OCI-LY7 (cell line): ENCODE measurements at regions not wholly inside any gene's neighbourhood (a gene's known extent, or its start where the extent isn't known, plus 50 kb on each side); places are given as distances from the start of the nearest gene placed in this dataset.

ENCODE experiments used
- BruUV-seq: library from RNA; stranded (reverse); fragments of 400-500 nt; replicated peaks from 2 replicates; lab custom pipeline; 2021; lab: Mats Ljungman, UMichigan
- CTCF ChIA-PET: fragments of 300-600 bp; sonication (Branson Sonifier 250); formaldehyde crosslinking; loops from one replicate; lab custom pipeline; 2022; ENCODE audit warnings: antibody characterized with exemption; ENCODE audit not compliant: unreplicated experiment; lab: Charles Lee
- POLR2A ChIA-PET: fragments of 300-600 bp; sonication (Branson Sonifier 250); formaldehyde crosslinking; loops from one replicate; lab custom pipeline; 2022; ENCODE audit warnings: antibody characterized with exemption; lab: Charles Lee
- DNase-seq: peaks from one replicate; pipeline ENCODE4 v3.0.0-alpha.2; 2015; ENCODE audit warnings: low spot score
- H2AFZ ChIP-seq: fragments of 200-600 bp; sonication (generic), shearing (Covaris generic); 2 replicates; pipeline ENCODE4 v1.6.1; 2014; ENCODE audit warnings: mild to moderate bottlenecking, antibody characterized with exemption, low read length, moderate library complexity
- H3K27ac ChIP-seq: fragments of 200-600 bp; sonication (generic); 2 replicates; pipeline ENCODE4 v1.5.1; 2014; ENCODE audit warnings: mixed run types, low read depth, mild to moderate bottlenecking, moderate library complexity, low read length, inconsistent platforms; ENCODE audit not compliant: poor library complexity, severe bottlenecking
- H3K36me3 ChIP-seq: fragments of 200-600 bp; sonication (generic); 2 replicates; pipeline ENCODE4 v1.6.1; 2014; ENCODE audit warnings: mild to moderate bottlenecking, antibody characterized with exemption, low read length, moderate library complexity, mixed read lengths; ENCODE audit not compliant: insufficient read depth
- H3K4me1 ChIP-seq: fragments of 200-600 bp; sonication (generic); 2 replicates; pipeline ENCODE4 v1.5.1; 2014; ENCODE audit warnings: mild to moderate bottlenecking, low read length; ENCODE audit not compliant: insufficient read depth, poor library complexity, severe bottlenecking
- H3K4me2 ChIP-seq: fragments of 200-600 bp; sonication (generic); 2 replicates; pipeline ENCODE4 v1.6.1; 2014; ENCODE audit warnings: mild to moderate bottlenecking, low read length
- H3K4me3 ChIP-seq: fragments of 200-600 bp; sonication (generic); 2 replicates; pipeline ENCODE4 v1.5.1; 2014; ENCODE audit warnings: mild to moderate bottlenecking, low read depth, low read length; ENCODE audit not compliant: poor library complexity, severe bottlenecking
- H3K79me2 ChIP-seq: fragments of 200-600 bp; sonication (generic); 2 replicates; pipeline ENCODE4 v1.6.1; 2016; ENCODE audit warnings: low read depth, mild to moderate bottlenecking, low read length, moderate library complexity, mixed read lengths; ENCODE audit not compliant: insufficient read depth
- H3K9me2 ChIP-seq: fragments of 200-600 bp; sonication (generic); 2 replicates; pipeline ENCODE4 v1.6.1; 2016; ENCODE audit warnings: mild to moderate bottlenecking, low read length, mixed read lengths; ENCODE audit not compliant: insufficient read depth
- H3K9me3 ChIP-seq: fragments of 200-600 bp; sonication (generic); 2 replicates; pipeline ENCODE4 v1.6.1; 2014; ENCODE audit warnings: mild to moderate bottlenecking, mixed run types, low read length, mixed read lengths
- H4K20me1 ChIP-seq: fragments of 200-600 bp; sonication (generic); 2 replicates; pipeline ENCODE4 v1.6.1; 2014; ENCODE audit warnings: mild to moderate bottlenecking, antibody characterized with exemption, low read length, moderate library complexity, mixed read lengths; ENCODE audit not compliant: insufficient read depth
- CTCF ChIP-seq: fragments of 200-600 bp; sonication (generic); conservative IDR thresholded peaks from 2 replicates; pipeline ENCODE4 v1.5.1; 2014; ENCODE audit warnings: mild to moderate bottlenecking, antibody characterized with exemption, low read length, moderate library complexity, mixed read lengths
- EZH2phosphoT487 ChIP-seq: fragments of 200-600 bp; sonication (generic); IDR thresholded peaks from 2 replicates; pipeline ENCODE4 v1.6.1; 2018; ENCODE audit warnings: low read depth, borderline replicate concordance, mild to moderate bottlenecking, mixed run types, antibody characterized with exemption, low read length, moderate library complexity, mixed read lengths
- intact Hi-C: fragments of 100-400 bp; cut with micrococcal nuclease; formaldehyde crosslinking; loops from one replicate; pipeline ENCODE4 v1.10.0; 2022; ENCODE audit not compliant: unreplicated experiment

GRCh38 chr22:45067731-45068130 is 57.9 kb upstream of the PHF21B start:
- no TSS peak for BruUV-seq
- ChIA-PET CTCF (no interaction called here), POLR2A (no interaction called here)
- Histone ChIP-seq H3K79me2 (no peaks in the 10 kb centered on the region), H3K36me3 (no peaks in the 10 kb centered on the region), H2AFZ (no peak overlapping the region), H3K27ac (no peak overlapping the region), H4K20me1 (no peaks in the 10 kb centered on the region), H3K4me1 (no peaks in the 10 kb centered on the region), H3K4me2 (no peak overlapping the region), H3K4me3 (no peak overlapping the region), H3K9me3 (no peaks in the 10 kb centered on the region), H3K9me2 (no peaks in the 10 kb centered on the region)
- DNase-seq = no peak
- TF ChIP-seq CTCF (no peak), EZH2phosphoT487 (no peak)
- intact Hi-C loops = no loop called here

GRCh38 chr22:45069925-45070324 is 60.1 kb upstream of the PHF21B start:
- DNase-seq = no peak
- H3K4me2 ChIP-seq = no peak overlapping the region
- no peaks in the 10 kb centered on the region for H3K9me3 ChIP-seq
- CTCF ChIA-PET = no interaction called here
- intact Hi-C loops = no loop called here
- no peak overlapping the region for H3K27ac ChIP-seq
- H3K79me2 ChIP-seq = no peaks in the 10 kb centered on the region
- no peak for TF ChIP-seq CTCF
- no peak for TF ChIP-seq EZH2phosphoT487
- H3K36me3 ChIP-seq = no peaks in the 10 kb centered on the region
- no peak overlapping the region for H3K4me3 ChIP-seq
- H4K20me1 ChIP-seq = no peaks in the 10 kb centered on the region
- H3K4me1 ChIP-seq = no peaks in the 10 kb centered on the region
- no TSS peak for BruUV-seq
- POLR2A ChIA-PET = no interaction called here
- H3K9me2 ChIP-seq = no peaks in the 10 kb centered on the region
- H2AFZ ChIP-seq = no peak overlapping the region

GRCh38 chr22:45071618-45072017 is 61.8 kb upstream of the PHF21B start:
- no peaks in the 10 kb centered on the region for H3K9me3 ChIP-seq
- H3K9me2 ChIP-seq = no peaks in the 10 kb centered on the region
- POLR2A ChIA-PET = no interaction called here
- CTCF ChIA-PET = no interaction called here
- no TSS peak for BruUV-seq
- intact Hi-C loops = no loop called here
- no peaks in the 10 kb centered on the region for H3K4me1 ChIP-seq
- H3K4me2 ChIP-seq = no peak overlapping the region
- H3K27ac ChIP-seq = no peak overlapping the region
- no peaks in the 10 kb centered on the region for H3K36me3 ChIP-seq
- H3K4me3 ChIP-seq = no peak overlapping the region
- DNase-seq = no peak
- TF ChIP-seq EZH2phosphoT487 (no peak), CTCF (no peak)
- no peak overlapping the region for H2AFZ ChIP-seq
- H4K20me1 ChIP-seq = no peaks in the 10 kb centered on the region
- no peaks in the 10 kb centered on the region for H3K79me2 ChIP-seq
